NK-92 treated with Interleukin-12 subunit alpha and Interleukin-12 subunit beta, amount 100 ng/mL, for 24 hours (cell line): ENCODE measurements at regions not wholly inside any gene's neighbourhood (a gene's known extent, or its start where the extent isn't known, plus 50 kb on each side); places are given as distances from the start of the nearest gene placed in this dataset.
"Not testable (repeated sequence)": the region's sequence is repeated elsewhere in the genome, so short reads cannot be mapped to it uniquely, and the experiment has no call there.

Experiments
- DNase-seq: peaks from one replicate; lab custom pipeline; 2025; lab: John Stamatoyannopoulos, UW

DNA sequence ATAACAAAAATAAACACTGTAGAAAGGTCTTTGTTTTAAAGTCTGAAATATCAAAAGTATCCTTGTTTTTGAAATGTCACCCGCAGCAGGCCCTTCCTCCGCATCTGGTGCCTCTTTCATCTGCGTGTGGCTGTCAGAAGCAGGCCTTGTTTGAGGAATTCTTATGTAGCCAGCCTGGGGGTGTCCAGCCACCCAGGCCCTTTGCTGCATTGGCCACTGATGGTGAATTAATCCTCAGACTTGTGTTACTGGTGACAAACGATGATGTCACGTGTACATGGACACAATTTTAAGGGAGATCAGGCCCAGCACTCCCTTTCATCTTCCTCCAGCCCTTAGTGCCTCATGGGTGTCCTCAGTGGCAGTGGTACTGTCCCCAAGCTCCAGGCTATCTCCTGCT is 208.0 kb upstream of the GALNT2 start:
- DNase-seq: no peak

DNA sequence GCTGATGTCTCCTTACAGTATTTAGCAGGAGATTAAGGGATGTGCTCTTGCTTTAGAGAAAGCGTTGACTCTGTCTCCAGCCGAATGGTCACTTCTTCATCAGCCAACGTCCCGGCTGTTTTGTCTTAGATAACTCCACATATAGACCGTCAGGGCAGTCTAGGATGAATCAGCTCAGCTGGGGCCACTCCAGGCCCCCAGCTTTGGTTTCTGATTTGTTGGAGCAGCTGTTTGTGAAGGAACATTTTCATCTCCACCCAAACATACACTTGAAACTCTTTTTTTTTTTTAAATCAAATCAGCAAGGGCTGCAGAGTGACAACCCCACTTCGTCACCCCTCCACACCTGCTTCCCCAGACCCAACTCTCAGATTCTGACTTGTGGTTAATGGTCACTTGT is 206.1 kb upstream of the GALNT2 start:
- no peak for DNase-seq

DNA sequence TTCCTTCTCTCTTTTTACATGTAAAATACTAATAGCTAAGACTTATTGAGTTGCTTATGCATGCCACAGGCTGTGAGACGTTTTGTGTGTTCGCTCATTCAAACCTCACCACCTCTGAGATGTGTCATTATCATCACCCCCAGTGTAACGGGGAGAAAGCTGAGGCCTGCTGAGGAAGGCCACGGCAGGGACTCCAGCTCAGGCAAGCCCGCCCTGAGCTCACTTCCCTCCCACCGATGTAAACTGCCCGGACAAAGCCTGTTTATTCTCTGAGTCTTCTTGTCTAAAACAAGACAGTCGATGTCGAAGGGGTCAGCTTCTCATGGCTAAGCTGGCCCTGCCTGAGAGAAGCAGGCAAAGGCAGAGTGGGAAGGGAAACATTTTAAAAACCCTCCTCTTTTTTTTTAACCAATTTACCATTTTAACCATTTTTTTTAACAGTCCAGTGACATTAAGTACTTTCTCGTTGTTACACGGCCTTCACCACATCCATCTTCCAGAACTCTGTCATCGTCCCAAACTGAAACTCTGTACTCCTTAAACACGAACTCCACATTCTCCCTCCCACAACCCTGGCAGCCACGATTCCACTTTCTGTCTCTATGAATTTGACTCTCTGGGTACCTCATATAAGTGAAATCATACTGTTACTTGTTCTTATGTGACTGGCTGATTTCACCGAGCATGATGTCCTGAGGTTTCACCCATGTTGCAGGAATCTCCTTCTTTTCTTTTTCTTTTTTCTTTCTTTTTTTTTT is 204.8 kb upstream of the GALNT2 start:
- no peak for DNase-seq

DNA sequence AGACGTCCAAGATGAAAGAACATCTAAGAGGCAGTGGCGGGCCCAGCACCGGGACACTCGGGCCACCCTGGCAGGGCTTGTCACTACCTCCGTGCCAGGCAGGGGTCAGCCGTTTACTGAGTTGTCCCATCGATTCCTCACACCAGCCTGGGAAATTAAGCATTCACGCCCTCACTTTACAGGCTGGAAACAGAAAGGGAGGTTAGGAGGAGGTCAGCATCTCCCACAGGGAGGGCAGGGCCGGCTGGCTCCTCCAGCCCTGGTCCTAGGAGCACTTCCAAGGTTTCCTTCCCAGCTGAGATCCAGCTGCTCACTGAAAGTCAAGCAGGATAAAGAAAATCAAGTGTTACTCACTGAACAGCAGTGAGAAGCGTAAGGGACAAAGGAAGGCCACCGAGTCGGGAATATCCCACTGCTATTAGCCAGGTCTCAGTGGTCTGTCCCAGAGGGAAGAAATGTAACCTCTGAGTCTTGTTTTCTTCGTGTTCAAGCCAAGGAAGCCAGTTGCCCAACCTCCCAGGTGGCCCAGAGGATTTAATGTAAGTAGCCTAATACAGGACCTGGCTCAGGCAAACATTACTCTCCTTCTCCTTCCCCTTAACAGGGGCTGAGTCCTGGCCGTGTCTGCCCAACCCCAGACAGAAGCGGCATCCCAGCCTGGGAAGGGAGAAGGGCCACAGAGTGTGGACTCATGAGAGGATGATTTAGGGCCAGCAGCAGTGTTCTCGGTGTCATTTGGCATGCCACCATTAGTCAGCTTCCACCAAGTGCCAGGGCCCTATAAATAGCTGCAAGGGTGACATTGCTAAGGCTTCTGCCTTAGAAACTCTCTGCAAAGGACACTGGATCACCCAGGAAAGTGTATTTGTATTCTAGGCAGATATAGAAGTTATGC is 203.1 kb upstream of the GALNT2 start:
- no peak for DNase-seq

DNA sequence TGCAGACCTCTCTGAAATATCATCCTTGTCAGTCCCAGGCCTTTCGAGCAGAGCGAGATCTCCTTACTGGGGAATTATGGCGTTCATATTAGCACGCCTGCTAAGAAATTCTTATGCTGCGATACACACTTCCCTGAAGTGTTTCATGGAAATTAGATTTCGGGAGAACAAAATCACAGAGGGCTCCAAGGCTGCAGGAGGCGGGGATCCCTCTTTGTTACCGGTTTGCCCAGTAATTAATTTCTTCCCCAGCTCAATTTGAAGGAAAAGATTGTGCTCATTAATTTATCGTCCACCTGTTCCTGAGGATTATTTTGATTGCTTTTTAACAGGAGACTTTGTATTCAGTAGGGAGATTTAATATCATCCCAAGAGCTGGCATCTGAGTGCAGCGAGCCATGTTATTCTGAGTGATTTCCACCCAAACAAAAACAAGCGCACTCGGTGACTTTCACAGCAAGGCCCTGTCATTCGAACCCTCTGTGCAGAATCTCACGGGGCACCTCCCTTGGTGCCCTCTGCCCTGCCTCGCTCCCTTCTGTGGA is 202.3 kb upstream of the GALNT2 start:
- no peak for DNase-seq

DNA sequence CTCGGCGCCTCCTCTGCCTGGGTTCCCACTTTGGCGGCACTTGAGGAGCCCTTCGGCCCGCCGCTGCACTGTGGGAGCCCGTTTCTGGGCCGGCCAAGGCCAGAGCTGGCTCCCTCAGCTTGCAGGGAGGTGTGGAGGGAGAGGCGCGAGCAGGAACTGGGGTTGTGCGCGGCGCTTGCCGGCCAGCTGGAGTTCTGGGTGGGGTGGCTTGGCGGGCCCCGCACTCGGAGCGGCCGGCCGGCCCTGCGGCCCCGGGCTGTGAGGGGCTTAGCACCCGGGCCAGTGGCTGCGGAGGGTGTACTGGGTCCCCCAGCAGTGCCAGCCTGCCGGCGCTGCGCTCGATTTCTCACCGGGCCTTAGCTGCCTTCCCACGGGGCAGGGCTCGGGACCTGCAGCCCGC is 201.7 kb upstream of the GALNT2 start:
- DNase-seq: not testable (repeated sequence)

DNA sequence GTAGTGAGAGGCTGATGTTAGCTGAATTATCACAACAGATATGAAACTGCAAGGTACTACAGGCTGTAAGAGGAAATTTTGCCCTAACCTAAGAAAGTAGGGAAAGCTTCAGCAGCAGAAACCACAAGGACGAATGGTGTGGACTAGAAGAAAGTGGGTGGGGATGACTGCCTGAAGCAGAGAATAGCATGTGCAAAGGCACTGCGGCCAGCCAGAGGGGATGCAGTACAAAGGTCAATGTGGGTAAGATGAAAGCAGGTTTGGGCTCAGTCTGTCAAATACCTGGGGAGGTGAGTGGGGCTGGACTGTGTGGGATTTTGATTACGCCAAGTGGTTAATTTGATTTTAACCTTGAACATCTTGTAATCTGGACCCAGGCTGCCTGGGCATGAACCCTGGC is 199.3 kb upstream of the GALNT2 start:
- DNase-seq: no peak

DNA sequence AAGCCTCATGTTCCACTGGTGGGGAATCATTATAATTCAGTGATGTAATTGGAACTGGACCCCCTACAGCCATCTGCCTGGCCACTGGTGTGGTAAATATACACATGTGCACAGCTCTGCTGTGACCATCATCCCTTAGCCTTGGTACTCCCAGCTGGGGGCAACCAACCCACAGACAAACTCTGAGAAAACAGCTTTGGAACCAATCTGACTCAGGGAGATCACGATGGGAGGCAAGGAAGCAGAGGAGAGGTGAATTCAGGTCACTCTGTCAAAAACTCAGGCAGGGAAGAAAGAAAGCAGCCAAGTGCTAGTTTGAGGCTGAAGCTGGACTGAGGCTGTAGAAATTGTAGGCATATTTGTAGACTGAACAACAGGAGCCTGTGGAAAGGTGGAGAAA is 197.8 kb upstream of the GALNT2 start:
- no peak for DNase-seq

DNA sequence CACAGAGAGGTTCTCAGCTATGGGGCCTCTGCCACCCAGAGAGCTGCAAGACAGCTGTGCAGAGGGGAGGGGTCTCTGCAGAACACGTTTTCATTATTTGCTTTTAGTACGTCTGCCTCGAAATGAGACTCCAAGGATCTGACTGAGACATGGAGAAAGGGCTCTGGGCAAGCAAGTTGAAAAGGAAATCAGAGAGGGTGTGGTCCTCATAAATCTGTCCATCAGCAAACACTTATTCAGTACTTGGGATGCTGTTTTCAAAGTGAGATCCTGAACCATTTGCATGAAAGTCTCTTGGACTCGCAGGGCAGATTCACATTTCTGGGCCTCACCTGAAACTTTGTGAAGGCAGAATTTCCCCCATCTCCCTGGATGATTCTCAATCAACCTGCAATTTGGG is 197.4 kb upstream of the GALNT2 start:
- DNase-seq: no peak

DNA sequence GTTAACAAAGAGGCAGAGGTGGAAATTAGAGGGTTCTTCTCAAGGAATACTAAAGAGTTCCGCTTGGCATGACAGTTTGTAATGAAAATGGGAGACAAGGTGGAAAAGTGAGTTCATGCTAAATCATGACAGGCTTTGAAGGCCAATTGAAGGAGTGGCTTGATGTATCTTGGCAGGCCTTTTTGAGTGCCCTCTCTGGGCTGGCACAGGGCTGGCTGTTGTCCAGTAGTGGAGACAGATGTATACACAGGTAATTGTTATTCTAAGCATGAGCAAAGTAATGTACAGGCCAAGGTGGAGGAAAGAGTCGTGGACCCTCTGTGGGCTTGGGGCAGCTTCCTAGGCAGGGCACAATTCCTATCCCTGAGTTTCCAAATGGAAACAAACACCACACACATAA is 196.7 kb upstream of the GALNT2 start:
- no peak for DNase-seq

DNA sequence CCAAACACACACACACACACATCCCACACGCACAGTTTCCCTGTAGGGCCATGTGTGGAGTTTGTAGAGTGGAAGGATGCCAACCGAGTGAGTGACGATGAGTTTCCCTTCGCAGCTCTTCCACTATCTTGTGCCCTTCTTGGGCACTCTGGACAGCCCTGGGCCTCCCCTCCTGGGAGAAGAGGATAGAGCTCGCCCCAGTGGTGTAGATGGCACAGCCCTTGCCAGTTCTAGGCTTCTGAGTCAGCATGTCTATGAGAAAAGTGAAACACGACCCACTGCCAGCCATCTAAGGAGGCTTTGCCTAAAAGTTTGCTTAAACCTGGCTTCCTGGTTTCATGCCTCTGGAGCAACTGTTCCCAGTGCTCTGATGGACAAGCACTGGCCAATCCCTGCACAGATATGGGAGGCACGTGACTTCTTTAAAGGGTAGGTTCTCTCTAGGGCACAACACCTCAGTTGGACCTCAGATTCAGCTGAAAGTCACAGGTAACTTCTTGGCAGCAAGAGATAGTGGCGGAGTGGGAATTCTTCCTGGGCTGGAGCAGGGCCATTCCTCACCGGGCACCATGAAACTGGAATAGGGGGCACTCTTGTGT is 195.9 kb upstream of the GALNT2 start:
- DNase-seq: no peak

DNA sequence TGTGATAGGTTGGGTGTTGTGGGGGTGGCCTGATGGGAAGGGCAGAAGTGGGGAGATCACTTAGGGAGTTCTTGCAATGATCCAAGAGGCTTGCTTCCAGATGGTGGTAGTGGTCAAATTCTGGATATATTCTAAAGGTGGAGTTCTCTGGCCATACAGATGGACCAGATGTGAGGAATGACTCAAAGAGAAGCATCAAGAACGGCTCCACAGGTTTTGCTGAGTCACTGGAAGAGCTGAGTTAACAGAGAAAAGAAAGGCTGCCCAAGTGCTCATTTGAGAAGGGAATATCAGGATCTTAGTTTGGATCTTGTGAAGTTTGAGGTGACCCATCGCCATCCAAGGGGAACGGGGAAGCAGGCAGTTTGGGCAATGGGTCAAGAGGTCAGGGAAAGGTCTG is 192.9 kb upstream of the GALNT2 start:
- no peak for DNase-seq

DNA sequence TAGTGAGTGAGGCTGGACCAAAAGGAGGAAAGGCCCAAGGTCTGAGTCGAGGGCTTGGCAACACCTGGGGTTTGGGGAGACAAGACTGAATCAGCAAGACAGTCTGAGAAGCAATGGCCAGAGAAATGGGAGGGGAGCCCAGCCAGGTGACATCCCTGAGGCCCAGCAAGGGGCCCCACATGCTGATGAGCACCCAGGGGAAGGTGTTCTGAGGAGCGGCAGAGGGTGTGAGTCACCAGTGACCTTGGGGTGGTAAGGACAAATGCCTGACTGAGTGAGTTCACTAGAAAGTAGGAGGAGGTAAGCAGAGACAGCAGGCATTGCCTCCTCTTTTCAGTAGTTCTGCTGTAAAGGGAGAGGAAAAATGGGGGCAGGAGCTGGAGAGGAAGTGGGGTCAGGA is 192.4 kb upstream of the GALNT2 start:
- DNase-seq: no peak

DNA sequence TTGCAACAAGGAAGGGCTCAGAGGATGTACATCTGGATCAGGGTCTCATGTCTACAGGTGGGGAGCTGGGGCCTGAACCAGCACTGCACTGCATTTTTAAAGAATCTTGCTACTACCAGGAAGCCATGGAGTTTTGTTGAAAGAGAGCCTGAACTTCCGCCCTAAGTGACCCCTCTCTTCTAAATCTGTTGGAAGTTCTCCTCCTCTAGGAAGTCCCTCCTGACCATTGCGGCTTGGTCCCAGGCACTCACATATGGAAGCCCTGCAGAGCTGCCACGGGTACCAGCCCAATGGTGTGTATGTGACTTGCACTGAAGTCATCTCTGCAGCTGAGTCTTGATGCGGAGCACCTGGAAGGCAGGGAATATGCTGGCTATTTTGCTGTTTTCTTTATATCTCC is 192.0 kb upstream of the GALNT2 start:
- DNase-seq: no peak

DNA sequence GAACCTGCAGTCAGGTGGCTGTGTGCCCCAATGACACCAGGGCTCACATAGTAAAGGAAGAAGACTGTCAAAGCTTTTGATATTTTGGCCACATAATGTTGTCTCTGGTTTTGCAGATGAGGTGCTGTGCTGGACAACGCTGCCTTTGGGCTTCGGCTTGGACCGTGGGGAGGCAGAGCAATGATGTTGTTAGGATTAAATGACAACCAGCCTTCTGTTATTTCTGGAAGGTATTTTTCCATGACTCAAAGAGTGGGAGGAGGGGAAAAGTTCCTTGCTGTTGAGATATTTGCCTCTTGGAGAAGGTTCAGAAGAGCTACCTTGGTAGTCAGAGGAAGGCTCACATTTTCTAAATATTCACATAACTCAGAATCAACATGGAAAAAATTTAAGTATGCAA is 187.3 kb upstream of the GALNT2 start:
- DNase-seq: no peak

DNA sequence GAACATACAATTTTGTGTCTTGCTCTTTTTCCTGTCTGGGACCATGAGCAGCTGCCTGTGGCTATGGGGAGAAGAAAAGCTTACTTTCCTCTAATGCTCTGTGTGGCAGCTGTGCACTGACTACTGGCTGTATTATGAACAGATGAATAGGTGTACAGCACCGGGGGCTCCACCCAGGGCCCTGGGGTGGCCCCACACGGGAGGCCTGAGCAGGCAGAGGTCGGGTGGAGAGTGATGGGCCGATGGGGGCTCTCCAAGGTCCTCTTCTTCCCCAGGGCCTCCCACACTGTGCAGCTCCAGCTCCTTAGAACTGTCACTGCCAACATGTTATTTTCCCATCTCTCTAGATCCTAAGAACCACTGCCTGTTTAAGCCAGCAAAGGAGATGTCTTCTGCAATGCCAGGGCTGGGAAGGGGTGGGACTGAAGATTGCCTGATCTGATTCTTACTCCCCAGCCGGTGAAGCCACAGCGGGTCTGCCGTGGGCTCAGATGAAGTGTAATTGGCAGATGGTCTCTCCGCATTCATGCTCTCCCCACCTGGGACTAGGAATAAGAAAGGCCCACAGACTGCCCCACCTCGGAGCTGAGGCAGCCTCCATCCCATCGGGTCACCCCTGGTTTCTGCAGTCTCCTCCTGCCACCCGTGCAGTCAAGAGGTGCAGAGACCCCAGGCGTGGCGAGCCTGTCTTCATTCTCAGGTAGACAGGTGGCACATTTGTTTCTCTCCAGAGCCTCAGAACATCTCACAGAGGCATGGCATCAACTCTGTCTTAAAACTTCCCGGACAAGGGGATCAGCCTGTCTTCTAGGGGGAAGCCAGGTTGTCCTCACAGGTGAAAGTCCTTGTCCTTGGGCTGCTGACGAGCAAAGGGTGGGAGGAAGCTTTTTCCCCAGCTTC is 186.5 kb upstream of the GALNT2 start:
- DNase-seq: no peak

DNA sequence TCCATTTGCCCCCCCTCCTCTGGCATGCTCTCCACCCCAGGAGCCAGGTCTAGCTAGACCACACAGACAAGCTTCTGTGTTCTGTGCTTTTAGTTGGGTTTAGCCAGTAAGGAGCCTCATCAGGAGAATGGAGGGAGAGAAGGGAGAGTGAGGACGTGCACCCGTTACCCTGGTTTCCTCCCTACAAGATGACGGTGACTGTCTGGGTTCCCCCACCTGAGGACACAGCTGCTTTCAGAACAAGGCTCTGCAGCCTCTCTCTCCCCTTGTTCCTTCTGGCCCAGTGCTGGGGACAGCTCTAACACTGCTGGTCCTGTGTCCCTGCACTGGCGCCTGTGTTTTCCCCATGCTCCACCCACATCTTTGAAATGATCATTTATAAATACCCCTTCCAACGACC is 184.4 kb upstream of the GALNT2 start:
- no peak for DNase-seq

DNA sequence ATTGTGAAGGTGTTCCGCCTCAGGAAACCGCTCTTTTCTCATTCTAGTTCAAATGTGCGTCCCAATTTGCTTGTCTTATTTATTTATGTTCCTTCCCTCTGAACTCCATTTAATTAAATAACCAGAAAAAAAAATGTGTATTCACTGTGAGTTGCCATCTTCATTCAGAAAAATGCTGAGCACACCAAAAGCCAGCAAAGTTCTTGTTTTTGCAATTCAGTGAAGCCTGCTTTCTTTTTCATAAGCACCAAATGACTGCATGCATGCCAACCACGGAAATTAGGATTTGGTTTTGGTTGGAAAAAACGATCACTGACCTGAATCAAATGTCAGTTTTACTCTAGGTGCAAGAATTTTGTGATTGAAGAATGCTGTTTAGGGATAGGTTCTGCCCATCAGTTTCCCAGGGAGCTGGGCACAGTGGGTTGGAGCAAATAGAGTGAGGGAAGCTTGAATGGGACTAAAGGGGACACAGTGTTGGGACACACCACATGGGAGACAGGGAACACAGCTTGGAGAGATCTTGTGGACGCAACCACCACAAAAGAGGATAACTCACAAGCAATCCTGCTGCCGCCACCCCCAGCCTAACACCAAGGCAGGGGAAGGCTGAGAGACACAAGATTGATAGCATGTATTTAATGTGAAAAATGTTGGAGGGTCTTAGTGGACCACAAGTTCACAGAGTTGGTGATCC is 183.4 kb upstream of the GALNT2 start:
- DNase-seq: no peak

DNA sequence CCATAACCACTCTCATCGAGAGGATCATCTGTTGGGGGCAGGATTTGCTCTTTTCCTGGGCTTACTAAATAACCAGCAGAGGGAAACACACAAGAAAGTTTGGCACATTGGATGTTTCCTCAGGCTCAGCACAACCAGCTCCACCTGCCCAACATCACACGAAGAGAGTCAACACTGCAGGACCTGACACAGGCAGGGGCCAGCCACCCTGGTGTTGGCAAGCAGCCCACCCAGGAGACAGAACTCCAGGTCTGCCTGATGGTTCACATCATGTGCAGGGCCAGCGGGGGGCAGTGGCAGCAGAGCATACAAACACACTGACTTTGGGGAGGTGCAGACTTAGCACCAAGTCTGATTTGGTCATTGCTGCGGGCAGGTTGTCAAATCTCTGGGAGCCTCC is 182.3 kb upstream of the GALNT2 start:
- DNase-seq: no peak

DNA sequence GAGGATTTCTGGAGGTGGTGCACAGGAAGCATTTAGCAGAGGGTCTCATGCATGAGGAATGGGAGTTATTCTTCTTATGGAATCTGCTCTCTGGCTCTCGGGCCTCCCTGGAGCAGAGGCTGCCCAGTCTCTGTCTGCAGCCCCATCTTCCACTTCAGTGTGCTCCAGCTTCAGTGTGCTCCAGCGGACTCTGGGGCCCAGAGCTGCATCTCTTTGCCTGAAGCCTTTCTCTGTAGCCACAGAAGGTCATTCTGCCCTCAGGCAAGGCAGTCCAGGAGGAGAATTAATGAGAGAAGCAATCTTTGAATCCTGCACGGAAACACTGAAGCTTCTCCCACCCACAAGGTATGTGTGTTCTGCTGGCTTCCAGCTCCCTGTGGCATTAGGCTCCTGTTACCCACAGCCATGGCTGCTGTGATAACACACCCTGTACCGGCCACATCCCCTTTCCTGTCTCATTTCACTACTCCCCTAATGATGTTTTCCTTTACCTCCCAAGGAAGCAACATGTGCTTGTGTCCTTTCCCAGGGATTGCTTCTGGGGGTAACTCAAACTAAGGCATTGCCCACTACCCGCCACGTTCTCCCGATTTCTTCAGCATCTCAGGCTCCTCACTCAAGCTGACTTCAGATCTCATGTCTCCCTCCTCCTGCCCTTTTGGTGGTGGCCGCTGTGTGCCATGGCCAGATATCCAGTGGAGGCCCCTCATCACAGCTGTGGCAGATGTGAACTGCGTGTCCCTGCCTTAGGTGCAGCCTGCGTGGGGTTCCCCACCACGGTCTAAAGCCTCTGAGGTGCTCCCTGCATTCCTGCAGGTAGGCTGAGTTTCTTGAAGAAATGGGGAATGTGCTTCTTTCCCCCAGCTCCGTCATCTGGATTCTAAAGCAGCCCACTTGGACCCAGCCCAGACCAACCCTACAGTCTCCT is 181.2 kb upstream of the GALNT2 start:
- no peak for DNase-seq
